GM18861 (cell line): ENCODE measurements at regions not wholly inside any gene's neighbourhood (a gene's known extent, or its start where the extent isn't known, plus 50 kb on each side); places are given as distances from the start of the nearest gene placed in this dataset.
"Not testable (repeated sequence)": the region's sequence is repeated elsewhere in the genome, so short reads cannot be mapped to it uniquely, and the experiment has no call there.

Source experiments
- ATAC-seq: cut with Tn5 transposase; IDR thresholded peaks from one replicate; pipeline ENCODE4 v1.9.1; 2021; ENCODE audit not compliant: unreplicated experiment

DNA sequence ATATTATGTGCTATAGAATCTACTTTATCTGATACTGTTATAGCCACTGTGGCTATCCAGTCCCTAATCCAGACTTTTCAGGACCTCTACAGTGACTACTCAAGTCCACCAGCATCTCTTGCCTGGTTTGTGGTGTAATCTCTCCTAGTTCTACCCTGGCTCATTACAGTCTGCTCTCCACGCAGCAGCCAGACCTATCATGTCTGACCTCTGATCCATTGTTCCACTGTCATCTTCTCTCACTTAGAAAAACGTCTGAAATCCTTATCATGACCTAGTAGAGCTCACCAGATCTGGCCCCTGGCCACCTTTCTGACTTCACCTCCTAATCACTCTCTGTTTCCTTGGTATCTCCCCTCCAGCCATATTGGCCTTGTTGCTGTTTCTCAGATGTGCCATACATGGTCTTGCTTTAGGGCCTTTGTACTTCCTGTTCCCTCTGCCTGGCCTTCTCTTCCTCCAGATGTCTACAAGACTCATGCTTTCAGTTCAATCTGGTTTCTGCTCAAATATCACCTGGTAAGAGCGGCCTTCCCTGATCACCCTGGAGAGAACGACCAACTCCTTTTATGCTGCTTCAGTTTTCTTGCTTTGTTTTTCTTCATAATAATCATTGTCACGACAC lies 475.5 kb downstream of the AACS start:
- no peak for ATAC-seq

DNA sequence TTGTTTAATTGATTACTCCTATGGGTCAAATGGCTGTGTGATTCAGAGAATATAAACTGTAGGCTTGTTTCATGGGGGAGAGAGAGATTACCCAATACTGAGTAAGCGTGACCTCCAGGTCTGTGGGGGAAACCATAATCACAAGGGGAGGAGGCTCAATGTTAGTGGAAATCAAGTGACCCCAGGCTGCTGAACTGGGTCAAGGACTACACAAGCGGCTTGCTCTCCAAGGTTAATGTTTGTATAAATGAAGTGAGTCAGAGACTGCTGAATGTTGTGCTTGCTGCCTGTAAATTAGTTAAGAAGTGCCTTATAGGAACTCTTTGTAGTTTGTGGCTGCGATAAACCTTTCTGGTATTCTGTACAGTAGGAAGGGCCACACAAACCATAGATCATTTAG lies 479.7 kb downstream of the AACS start:
- ATAC-seq: no peak

DNA sequence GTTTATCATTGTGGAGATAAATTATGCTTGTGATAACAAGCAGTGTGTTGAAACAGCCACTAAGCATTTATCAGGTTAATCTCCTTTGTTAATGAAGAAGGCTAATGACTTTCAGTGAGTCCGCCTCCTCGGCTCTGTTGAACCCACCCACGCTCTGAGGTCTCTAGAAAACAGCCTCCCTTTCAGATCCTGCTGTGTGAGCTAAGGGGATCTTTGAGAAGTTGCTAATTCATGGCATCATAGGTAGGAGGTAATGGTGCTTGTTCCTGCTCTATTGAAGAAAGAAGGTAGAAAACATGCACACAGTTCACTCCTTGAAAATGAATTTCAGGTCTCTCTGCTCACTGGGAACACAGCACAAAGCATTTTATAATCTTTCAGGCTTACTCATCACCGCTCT lies 483.9 kb downstream of the AACS start:
- ATAC-seq: no peak

DNA sequence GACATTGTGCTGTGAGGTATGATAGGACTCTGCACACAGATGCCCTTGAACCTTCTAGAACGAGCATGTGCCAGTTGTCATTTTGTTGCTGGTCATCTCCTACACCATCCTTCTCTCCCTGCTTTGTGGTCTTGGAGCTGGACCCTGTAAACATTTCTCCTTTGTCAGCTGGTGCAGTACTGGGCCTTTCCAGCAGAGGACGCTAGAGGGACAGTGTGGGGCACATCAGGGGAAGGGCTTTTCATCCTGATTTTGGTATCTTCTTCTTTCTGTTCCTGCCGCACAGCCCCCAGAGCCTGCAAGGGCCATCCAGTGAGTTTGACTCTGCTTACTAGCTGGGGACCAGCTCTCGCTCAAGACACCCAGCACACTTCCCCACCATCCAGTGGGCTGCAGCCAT lies 484.6 kb downstream of the AACS start:
- no peak for ATAC-seq

DNA sequence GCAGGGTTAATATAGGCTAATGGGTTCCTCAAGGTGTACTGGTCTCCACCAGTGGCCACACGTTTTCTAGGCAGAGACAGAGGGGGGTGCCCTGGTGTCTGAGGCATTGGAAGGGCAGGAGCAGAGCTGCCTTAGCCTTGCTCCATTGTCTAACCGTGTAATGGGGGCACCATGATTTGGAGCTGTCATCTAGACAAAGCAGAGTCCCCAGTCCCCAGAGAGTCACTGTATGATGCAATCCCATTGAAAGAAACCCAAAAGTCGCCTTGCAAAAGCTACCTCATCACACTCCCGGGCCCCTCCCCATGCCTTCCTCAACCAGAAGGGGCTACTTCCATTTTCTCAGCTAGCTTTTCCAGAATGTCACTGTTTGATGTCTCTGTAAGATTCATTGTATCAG lies 487.1 kb downstream of the AACS start:
- ATAC-seq: no peak

DNA sequence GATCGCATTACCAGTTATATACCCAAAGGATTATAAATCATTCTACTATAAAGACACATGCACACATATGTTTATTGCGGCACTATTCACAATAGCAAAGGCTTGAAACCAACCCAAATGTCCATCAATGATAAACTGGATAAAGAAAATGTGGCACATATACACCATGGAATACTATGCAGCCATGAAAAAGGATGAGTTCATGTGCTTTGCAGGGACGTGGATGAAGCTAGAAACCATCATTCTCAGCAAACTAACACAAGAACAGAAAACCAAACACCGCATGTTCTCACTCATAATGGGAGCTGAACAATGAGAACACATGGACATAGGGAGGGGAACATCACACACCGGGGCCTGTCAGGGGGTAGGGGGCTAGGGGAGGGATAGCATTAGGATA lies 495.8 kb downstream of the AACS start:
- not testable (repeated sequence) for ATAC-seq

DNA sequence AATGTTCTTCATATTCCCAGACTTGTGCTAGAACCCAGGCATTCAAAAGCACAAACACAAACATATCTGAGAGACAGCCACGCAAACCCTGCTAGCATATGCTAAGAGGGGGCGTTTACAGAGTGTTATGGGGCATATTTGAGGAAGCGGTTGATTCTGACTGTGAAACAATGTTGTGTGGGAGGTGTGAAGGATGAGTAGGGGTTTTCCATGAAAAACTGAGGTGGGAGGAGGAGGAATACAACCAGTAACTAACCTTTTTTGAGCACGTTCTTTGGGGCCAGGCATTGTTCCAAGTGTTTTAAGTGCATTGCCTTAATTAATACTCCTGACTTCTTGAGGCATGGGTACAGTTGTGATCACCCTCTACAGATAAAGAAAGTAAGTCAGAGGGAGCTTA lies 499.5 kb downstream of the AACS start:
- no peak for ATAC-seq

DNA sequence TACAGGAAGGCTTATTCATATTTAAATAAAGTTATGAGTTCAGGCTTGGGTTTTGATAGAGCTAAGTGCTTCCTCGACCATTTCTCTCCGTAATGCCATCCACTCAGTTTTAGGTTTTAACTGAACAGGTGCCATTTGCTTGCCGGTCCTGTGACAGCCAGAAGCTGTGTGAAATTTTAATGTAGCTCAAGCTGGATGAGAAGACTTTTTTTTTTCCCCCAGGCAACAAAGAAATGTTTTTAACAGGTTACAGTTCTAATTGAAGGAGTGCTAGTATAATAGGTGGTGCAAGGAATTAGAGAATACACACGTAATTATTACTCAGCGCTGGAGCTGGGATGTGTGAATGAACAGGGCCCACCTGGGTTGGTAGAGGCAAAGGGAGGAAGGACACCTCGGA lies 502.3 kb downstream of the AACS start:
- no peak for ATAC-seq

DNA sequence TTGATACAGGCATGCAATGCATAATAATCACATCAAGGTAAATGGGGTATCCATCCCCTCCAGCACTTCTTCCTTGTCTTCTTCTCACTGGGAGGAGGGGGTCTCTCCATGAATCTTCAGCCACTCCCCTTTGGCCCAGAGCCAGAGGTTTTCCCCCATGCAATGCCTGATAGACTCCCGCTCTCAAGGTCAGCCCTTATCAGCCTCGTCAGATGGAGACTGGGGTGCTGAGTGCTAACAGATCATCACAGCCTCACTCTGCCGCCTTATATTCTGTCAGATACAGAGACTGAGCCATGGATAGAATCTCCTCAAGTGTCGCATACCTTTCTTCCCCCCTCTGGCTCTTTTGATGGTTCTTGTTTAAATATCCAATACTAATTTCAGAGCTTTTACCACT lies 503.1 kb downstream of the AACS start:
- no peak for ATAC-seq

DNA sequence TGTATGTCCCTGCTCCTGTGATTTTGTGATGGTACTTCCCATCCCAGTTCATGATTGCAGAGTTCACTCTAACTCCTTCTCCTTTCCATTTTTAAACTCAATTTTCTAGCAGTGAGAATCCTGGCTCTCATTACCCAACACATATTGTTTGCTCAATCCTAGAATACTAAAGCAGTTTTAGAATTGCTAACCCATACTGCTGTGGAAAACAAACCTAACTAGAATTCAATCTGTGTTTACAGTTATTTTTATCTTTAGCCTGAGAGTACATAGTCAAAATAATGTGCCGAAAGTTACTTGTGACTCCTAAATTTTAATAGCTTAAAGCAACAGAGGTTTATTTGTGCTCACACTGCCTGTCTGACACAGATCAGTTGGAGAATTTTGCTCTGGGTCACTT lies 508.0 kb downstream of the AACS start:
- no peak for ATAC-seq

DNA sequence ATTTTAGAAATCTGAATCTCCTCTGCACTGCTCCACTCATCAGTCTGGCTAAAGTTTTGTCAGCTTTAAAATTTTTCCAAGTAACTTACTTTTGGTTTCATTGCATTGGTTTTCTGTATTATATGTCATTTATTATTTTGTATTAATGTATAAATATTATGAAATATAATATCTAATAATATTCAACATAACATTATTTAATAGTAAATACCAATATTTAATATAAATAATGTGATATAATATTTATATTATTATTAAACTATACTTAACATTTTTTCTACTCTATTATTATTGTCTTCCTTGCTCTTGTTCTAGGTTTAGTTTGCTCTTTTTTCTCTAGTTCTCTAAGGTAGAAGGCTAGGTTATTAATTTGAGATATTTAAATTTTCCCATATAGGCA lies 512.1 kb downstream of the AACS start:
- no peak for ATAC-seq

DNA sequence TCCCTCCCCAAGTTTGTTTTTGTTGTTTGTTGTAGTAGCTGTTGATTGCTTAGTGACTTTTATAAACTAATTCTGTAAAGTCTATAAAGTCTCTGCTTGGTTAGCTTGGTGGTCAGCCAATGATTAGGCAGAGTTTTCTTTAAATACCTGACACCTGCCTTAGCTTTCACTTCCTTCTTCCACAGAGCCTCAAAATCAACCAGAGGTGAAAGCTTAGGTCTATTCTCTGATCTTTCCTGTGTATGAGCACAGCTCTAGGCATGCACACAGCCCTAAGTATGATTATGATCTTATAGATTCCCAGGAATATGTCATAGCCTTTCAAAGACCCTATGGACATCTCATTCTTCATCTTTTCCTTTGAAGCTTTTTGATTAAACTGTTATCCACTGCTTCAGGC lies 514.7 kb downstream of the AACS start:
- no peak for ATAC-seq

DNA sequence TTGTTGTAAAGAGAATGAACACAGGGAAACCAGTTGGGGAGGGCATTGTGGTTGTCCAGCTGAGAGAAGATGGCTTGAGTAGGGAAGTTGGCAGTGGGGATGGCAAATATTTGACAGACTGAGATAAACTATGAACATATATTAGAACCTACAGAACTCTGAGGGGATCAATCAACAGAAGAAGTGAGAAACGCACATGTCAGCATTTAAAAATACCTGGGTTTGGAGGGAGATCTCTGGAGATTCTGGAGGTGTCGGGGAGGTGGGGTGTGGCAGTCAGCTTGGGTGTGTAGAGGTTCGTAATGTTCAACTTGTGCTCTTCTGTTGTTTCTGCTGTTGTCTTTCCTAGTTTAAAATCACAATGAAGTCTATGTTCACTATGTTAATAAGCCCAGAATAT lies 517.8 kb downstream of the AACS start:
- ATAC-seq: no peak

DNA sequence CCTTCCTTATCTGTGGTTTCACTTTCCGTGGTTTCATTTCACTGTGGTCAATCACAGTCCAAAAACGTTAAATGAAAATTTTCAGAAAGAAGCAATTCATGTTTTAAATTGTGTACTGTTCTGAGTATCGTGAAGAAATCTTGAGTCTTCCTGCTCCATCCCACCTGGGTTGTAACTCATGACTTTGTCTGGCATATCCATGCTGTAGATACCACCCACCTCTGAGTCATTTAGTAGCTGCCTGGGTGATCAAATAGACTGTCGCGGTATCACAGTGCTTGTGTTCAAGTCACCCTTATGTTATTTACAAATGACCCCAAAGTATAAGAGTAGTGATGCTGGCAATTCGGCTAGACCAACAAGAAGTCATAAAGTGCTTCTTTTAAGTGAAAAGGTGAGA lies 521.2 kb downstream of the AACS start:
- ATAC-seq: no peak

DNA sequence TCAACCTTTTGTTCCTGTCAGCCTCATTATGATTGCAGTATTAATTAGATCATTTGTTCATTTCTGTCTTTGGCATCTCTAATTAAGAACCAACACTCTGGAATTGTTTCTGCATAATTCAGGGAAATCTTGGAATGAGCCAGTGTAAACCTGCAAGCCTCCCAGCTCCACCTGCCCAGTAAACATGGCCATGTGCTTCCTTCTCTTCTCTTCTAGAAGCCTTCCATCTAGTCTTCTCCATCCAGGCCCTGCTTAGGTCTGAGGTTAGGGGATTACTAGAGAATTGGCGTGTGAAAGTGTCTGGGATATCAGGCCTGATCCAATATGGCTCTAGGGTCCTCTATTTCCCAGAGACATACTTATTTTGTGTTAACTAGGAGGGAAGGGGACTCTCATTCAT lies 528.0 kb downstream of the AACS start:
- no peak for ATAC-seq

DNA sequence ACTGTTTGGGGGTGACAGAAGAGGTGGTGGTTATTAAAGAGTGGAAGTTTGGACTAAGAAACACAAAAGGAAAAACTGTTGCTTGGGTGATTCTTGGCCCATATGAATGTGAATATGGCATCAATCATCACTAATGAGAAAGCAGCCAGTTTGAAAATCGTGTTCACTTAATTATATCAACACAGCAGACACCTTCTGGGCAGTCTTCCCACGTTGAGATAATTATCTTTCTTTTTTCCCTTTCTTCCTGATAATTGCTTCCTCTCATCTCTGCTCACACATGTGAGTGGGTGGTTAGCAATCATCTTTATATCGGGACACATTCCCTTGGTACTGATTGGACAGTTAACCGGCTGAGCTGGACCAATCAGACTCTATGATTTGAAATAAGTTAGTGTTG lies 539.7 kb downstream of the AACS start:
- ATAC-seq: no peak

DNA sequence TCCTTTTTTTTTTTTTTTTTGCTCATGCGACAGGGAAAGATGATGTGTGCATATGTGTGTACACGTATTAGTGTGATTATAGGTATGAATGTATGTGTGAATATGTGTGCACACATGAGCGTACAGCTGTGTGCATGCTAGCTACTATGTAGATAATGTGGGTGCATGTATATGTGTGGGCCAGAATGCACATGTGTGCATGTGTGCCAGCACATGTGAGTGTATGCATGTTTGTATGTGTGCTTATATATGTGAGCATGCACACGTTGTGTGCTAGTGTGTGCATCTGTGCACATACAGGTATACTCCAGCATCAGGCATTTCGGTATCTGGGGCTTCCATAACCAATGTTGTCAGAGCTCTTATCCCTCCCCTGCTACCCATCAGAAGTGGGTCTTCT lies 541.1 kb downstream of the AACS start:
- no peak for ATAC-seq

DNA sequence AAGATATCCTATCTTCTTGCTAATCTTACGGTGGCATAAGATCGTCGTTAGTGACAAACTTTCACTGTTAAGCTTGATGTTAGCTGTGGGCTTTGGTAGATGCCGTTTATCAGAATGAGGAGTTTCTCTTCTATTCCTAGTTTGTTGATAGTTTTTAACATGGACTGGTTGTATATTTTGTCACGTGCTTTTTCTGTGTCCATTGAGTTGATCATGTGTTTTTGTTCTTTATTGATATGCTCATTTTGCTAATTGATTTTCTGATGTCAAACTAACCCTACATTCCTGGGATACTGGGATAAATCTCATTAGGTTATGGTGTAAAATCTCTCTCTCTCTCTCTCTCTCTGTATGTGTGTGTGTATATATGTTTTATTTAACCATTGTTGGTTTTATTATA lies 545.1 kb downstream of the AACS start:
- no peak for ATAC-seq

DNA sequence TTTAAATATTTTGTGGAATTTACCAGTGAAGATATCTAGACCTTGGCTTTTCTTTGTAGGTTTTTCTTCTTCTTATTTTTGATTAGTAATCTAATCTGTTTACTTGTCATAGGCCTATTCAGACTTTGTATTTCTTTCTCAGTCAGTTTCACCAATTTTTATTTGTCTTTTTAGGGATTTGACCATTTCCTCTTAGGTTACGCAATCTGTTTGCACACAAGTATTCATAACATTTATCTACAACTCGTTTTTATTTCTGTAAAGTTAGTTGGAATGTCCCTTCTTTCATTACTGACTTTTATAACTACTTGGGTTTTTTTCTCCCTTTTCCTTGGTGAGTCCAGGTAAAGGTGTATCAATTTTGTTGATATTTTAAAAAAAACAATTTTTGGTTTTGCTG lies 545.7 kb downstream of the AACS start:
- no peak for ATAC-seq

DNA sequence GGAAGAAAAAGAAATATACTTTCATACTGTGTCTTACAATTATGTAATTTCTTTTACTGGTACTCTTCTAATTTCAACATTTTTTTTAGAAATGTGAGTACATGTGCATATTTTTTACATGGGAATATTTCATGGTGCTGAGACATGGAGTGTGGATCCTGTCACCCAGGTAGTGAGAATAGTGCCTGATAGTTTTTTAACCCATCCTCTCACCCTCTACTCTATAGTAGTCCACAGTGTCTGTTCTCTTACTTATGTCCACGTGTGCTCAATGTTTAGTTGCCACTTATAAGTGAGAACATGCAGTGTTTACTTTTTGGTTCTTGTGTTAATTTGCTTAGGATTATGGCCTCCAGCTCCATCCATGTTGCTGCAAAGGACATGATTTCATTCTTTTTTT lies 548.8 kb downstream of the AACS start:
- ATAC-seq: no peak

DNA sequence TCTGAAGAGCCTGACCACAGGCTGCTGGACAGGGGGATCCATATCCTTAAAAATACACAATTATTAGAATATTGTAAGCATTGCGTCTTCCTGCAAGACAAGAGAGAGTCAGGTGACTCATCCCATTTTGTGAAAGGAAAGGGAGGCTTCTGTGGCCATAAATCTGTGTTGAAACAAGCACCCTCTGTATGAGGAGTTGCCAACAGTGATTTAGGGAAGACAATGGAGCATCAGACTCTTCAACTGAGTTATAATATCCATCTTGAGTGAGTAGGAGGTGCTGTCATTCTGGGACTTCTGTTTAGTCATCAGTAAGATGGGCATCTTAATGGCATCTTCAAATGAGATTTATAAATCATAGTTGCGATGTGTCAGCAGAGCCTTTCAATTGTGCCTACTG lies 554.5 kb downstream of the AACS start:
- ATAC-seq: no peak

DNA sequence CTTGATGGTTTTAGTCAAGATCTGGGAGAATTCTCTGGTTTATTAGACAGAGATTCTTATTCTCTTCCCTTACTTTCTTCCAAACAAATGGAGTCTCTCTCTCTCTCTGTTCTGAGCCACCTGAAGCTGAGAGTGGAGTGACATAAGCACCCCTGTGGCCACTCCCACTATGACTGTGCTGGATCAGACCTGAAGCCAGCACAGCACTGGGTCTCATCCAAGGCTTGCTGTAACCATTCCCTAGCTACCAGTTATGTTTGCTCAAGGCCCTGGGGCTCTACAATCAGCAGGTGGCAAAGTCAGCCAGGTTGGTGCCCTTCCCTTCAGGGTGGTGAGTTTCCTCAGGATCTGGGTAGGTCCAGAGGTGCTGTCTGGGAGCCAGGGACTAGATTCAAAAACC lies 568.5 kb downstream of the AACS start:
- ATAC-seq: no peak

DNA sequence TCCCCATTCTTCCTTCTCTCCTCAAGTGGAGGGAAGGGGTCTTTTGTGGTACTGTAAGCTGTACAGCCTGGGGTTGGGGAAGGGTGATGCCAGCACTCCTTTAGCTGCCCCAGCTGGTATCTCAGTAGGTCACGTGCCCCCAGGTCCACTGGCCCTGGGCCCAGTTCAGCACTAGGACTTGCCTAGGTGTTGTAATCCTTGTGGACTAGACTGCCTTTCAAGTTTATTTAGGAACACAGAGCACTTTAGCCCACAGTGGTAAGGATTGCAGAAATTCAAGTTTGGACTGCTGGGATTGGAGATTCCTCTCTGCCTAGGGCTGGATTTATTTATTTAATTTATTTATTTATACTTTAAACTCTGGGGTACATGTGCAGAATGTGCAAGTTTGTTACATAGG lies 569.6 kb downstream of the AACS start:
- no peak for ATAC-seq

DNA sequence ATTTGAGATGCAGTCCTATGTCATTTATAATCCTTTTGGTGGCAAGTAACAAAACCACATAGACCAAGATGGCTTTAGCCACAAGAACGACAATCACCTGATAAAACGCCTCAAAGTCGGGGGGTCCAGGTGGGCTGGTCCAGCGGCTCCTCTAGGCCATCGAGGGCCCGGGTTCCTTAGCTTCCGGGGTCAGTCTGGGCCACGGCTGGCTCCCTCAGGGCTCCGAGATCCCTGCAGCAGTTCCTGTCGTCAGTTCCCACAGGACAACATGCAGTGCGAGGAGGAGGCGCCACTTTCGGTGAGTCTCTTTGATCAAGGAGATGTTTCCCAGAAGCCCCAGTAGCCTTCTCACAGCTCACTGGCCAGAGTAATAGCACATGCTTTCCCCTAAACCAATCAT lies 574.6 kb downstream of the AACS start:
- no peak for ATAC-seq
